Fibroblast of mammary gland (primary cell): ENCODE measurements at regions not wholly inside any gene's neighbourhood (a gene's known extent, or its start where the extent isn't known, plus 50 kb on each side); places are given as distances from the start of the nearest gene placed in this dataset.
A peak's percentile ranks its signal among the peaks of the same experiment; 100 is the strongest.

ENCODE experiments used
- DNase-seq: peaks from one replicate; pipeline ENCODE4 v3.0.0-alpha.2; 2010; ENCODE audit warnings: low read depth
- H3K4me3 ChIP-seq: 2 replicates; pipeline ENCODE4 v1.5.1; 2011; ENCODE audit warnings: low read depth, mild to moderate bottlenecking, low read length, moderate library complexity; ENCODE audit not compliant: control insufficient read depth
- TF ChIP-seq, protein P1 (sequence below): conservative IDR thresholded peaks from 2 replicates; pipeline ENCODE4 v1.5.1; 2011; ENCODE audit warnings: low read depth, low read length, inconsistent platforms; ENCODE audit not compliant: control insufficient read depth, insufficient read depth

DNA sequence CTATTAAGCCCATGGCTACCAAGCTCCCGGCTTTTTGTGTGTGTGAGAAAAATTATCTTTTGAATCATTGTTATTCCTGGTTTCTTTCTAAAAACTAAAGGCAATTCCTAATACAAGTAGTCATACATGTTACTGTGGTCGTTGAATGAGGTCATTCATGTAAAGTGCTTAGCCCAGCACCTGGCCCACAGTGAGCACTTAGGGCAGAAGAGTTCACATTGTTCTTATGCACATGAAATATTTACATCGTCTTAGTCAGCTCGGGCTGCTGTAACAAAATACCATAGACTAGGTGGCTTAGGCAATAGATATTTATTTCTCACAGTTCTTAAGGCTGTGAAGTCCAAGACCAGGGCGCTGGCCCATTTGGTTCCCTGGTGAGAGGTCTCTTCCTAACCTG, 216.1 kb downstream of the SHQ1 start:
- DNase-seq = peak; percentile 30
- no peak overlapping the region for H3K4me3 ChIP-seq
- TF ChIP-seq, protein P1, sequence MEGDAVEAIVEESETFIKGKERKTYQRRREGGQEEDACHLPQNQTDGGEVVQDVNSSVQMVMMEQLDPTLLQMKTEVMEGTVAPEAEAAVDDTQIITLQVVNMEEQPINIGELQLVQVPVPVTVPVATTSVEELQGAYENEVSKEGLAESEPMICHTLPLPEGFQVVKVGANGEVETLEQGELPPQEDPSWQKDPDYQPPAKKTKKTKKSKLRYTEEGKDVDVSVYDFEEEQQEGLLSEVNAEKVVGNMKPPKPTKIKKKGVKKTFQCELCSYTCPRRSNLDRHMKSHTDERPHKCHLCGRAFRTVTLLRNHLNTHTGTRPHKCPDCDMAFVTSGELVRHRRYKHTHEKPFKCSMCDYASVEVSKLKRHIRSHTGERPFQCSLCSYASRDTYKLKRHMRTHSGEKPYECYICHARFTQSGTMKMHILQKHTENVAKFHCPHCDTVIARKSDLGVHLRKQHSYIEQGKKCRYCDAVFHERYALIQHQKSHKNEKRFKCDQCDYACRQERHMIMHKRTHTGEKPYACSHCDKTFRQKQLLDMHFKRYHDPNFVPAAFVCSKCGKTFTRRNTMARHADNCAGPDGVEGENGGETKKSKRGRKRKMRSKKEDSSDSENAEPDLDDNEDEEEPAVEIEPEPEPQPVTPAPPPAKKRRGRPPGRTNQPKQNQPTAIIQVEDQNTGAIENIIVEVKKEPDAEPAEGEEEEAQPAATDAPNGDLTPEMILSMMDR = no peak

DNA sequence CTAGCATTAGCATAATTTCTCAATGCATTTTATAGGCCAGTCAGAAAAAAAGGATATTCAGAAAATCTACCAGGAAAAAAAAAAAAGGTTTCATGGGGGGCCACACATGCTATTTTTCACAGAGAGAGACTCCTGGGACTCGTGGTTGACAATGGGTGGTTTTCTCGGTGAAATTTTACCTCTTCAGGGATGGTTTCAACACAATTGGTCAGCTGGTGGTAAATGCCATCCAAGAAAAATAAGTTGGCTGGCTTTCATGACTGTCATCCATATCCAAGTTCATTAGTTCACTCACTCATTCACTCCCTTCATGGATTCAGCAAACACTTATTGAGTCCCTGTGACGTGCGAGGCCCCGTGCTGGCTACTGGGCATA, 217.3 kb downstream of the SHQ1 start:
- TF ChIP-seq, protein P1 = no peak
- peak; percentile 13 for DNase-seq
- H3K4me3 ChIP-seq = no peak overlapping the region

DNA sequence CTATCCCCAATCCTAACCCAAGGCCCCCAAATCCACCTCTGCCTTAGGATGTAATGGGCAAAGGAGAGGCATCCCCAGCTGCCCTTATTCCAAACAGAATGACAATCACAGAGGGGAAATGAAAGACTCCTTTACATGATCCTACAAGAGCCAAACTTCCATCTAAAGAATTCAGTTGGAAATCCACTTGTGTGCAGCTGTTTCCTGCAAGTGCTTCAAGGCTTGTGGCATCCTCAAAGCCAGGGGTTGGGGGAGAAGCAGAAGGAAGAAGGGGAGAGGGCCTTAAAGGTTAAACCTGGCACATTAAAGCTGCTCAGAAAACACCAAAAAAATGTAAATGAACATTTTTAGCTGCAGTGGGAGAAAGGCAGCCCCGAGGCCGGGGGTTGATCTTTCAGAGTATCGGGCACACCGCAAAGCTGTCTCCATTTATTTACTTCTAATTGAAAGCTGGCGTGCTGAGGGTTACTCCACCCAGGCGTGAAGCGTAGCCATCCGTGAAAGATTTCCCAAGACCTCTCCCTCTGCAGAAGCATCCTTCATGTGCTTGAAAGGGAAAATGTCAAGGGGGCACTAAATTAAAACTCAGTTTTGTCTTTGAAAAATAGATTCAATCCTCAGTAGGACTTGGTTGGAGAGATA, 217.8 kb downstream of the SHQ1 start:
- TF ChIP-seq, protein P1 = no peak
- no peak for DNase-seq
- H3K4me3 ChIP-seq = no peak overlapping the region

DNA sequence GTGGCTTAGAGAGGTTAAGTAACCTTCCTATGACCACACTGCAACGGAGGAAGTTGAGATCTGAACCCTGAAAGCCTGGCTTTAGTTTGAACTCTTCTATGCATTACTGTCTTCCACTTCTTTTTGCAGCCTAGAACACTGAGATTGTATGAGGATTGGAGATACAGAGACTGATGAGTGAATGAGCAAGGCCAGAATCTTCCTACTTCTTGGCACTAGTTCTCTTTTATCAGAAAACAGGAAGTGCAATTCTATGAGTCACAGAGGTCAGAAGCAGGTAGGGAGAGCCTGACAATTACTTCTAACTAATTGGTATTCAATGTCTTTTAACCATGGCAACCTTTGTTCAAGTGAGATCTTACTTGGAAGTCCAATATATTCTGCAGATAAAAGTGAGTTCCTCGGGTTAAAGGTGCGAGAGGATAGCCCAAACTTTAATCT, 219.0 kb downstream of the SHQ1 start:
- DNase-seq = no peak
- TF ChIP-seq, protein P1 = no peak
- no peak overlapping the region for H3K4me3 ChIP-seq

DNA sequence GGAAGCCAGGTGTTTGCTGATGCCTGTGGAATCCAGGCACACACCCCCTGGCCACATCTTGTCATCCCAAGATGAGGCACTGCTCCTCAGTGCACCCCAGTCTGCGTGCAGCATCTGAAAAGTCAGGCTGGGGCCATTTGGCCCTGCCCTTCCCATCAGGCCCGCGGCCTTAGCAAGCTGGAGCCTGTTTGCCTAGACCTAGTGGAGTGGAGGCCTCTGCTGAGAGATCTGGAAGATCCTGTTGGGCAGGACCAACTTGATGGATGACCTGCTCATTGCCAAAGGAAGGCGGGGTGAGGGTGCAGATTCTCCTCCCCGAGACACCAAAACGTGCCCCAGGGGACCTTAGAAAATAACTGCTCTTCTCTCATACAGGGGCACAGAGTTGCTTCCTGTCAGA, 220.2 kb downstream of the SHQ1 start:
- no peak overlapping the region for H3K4me3 ChIP-seq
- DNase-seq = no peak
- TF ChIP-seq, protein P1 = no peak

DNA sequence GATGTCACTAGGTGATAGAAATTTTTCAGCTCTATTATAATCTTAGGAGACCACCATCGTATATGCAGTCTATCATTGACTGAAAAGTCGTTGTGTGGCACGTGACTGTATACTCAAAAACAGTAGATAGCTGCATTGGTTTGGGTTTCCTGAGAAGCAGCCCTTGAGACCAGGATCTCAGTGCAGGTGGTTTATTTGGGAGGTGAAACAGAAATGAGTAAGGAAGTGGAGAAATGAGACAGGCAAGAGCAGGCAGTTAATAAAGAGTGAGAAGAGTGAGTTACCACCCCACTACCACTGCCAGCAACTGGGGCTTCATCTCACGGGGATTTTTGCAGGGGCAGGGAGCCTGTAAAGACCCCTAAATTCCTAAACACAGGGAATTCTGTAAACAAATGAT, 221.0 kb downstream of the SHQ1 start:
- TF ChIP-seq, protein P1 = no peak
- DNase-seq = no peak
- no peak overlapping the region for H3K4me3 ChIP-seq
